HUES6 (cell line): ENCODE measurements at regions not wholly inside any gene's neighbourhood (a gene's known extent, or its start where the extent isn't known, plus 50 kb on each side); places are given as distances from the start of the nearest gene placed in this dataset.

Source experiments
- H3K27ac ChIP-seq: 2 replicates; pipeline ENCODE4 v1.7.0; 2013; ENCODE audit warnings: low read depth, mild to moderate bottlenecking, low read length, inconsistent platforms
- H3K27me3 ChIP-seq: 2 replicates; pipeline ENCODE4 v1.6.1; 2013; ENCODE audit warnings: low read length; ENCODE audit not compliant: control insufficient read depth, insufficient read depth
- H3K36me3 ChIP-seq: 2 replicates; pipeline ENCODE4 v1.6.1; 2013; ENCODE audit warnings: low read length; ENCODE audit not compliant: control insufficient read depth, insufficient read depth
- H3K4me1 ChIP-seq: 2 replicates; pipeline ENCODE4 v1.6.1; 2013; ENCODE audit warnings: low read length; ENCODE audit not compliant: control insufficient read depth, insufficient read depth
- H3K4me3 ChIP-seq: 2 replicates; pipeline ENCODE4 v1.5.1; 2013; ENCODE audit warnings: low read depth, low read length
- H3K9ac ChIP-seq: one replicate; pipeline ENCODE4 v1.6.1; 2013; ENCODE audit warnings: mild to moderate bottlenecking, low read length
- H3K9me3 ChIP-seq: 2 replicates; pipeline ENCODE4 v1.6.1; 2013; ENCODE audit warnings: low read depth, low read length; ENCODE audit not compliant: control insufficient read depth, insufficient read depth

DNA sequence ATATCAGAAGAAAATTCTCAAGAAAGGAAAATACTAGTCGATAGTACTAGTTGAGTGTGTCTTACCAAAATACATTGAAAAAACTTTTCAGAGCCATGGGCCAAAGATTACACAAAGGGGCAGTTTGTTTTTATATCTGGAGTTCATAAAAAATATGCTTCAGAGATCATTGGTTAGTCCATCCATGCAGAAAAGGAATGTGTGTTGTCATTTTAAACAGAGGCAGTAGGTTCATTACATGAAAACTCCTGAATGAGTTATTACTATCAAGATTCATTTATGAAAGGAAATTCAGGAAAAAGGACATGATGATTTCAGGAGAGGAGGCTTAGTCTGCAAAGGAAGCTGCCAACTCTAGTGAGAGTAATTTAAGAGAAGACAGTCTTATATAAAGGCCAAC is 354.8 kb downstream of the AEBP2 start:
- no peaks in the 10 kb centered on the region for H3K4me1 ChIP-seq

DNA sequence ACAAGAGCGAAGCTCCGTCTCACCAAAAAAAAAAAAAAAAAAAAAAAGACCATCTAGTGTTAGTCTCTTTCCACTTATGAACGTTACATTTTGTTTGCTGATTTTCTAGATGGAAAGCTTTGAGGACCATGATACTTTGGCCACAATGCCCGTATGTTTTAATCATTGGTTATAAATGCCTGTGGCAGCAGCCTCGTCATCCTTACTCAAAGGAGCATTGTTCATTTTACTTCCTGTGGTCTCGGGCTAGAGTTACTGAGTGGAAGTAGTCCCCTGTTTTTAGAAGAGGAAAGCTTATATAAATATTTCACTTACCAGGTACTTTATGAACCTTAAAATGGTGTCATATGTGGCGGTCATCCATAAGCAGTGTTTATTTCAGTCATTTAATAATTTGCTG is 359.9 kb downstream of the AEBP2 start:
- Histone ChIP-seq H3K9ac (no peak overlapping the region), H3K27me3 (no peaks in the 10 kb centered on the region), H3K4me1 (no peaks in the 10 kb centered on the region), H3K27ac (no peak overlapping the region), H3K36me3 (no peaks in the 10 kb centered on the region), H3K4me3 (no peak overlapping the region), H3K9me3 (no peaks in the 10 kb centered on the region)

More for the DNA sequence above, 354.8 kb downstream of the AEBP2 start:
- no peaks in the 10 kb centered on the region for H3K9me3 ChIP-seq
- no peak overlapping the region for H3K4me3 ChIP-seq
- no peak overlapping the region for H3K27ac ChIP-seq
- H3K36me3 ChIP-seq = no peaks in the 10 kb centered on the region
- no peaks in the 10 kb centered on the region for H3K27me3 ChIP-seq
- H3K9ac ChIP-seq = no peak overlapping the region

DNA sequence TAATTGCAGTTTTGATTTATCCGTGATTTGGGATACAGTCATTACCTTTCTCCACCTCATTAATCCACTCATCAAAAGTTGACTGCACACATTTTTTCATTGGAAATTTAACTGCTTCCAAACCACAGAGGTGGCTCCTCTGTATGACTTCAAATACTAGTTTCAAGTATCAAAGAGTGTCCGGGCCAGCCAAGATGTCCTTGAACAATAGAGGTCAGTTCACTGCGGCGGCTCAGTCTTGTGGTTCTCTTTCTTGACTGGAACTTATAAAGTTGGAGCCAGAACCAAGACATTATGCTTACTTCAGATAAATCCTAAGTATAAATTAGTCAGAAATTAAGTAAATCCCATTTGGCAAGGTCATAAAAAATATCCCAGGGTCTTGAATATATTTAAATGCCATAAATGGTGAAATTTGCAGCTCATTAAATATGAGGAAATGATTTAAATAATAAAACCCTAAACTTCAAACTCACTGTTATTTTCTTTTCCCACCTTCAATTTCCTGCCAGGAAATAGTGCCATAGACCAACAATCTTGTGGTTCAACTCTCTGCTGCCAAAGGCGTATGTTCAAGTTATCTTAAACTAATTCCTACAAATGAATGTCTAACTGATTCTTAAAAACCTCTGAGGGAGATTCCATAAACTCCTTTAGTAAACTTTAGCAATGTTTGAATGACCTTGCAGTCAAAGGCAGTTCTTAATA is 360.8 kb downstream of the AEBP2 start:
- no peak overlapping the region for H3K4me3 ChIP-seq
- no peak overlapping the region for H3K9ac ChIP-seq
- H3K36me3 ChIP-seq = no peaks in the 10 kb centered on the region
- H3K27ac ChIP-seq = no peak overlapping the region
- no peaks in the 10 kb centered on the region for H3K9me3 ChIP-seq
- H3K4me1 ChIP-seq = no peaks in the 10 kb centered on the region
- no peaks in the 10 kb centered on the region for H3K27me3 ChIP-seq

DNA sequence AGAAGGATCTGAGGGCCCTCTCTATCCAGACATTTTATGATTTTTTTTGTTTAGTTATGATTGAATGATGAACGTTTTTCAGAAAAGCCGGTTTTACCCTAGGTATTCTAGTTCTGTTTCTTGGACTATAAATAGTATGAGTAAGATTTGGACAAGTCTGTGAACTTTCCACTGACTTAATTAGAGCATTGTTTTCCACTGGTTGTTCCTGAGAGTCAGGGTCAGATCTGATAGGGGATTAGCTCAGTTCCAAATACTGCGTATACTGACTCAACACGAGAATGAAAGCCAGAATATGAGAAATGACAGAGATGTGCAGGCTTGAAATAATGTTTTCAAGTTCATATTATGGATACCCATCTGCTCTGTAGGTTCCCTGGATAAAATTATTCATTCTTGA is 361.6 kb downstream of the AEBP2 start:
- Histone ChIP-seq H3K9ac (no peak overlapping the region), H3K36me3 (no peaks in the 10 kb centered on the region), H3K4me1 (no peaks in the 10 kb centered on the region), H3K27me3 (no peaks in the 10 kb centered on the region), H3K4me3 (no peak overlapping the region), H3K9me3 (no peaks in the 10 kb centered on the region), H3K27ac (no peak overlapping the region)

DNA sequence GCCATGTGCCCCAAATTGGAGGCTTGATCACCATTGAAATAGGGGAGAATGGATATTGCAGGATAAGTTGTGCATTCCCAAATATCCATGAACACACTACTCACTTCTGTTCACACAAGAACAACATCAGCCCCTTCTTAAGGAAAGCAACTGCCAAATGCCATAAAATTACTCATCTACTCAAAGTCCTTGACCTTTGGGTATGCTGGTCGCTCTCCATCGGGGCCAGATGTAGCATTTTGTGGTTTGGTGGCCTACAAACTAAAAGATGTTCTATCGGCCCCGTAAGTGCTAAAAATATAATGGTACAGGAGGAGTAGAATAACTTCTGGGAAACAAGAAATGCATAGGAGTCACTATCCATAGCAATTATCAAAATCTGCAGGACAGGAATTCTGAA is 362.6 kb downstream of the AEBP2 start:
- Histone ChIP-seq H3K4me1 (no peaks in the 10 kb centered on the region), H3K4me3 (no peak overlapping the region), H3K9ac (no peak overlapping the region), H3K36me3 (no peaks in the 10 kb centered on the region), H3K9me3 (no peaks in the 10 kb centered on the region), H3K27me3 (no peaks in the 10 kb centered on the region), H3K27ac (no peak overlapping the region)

DNA sequence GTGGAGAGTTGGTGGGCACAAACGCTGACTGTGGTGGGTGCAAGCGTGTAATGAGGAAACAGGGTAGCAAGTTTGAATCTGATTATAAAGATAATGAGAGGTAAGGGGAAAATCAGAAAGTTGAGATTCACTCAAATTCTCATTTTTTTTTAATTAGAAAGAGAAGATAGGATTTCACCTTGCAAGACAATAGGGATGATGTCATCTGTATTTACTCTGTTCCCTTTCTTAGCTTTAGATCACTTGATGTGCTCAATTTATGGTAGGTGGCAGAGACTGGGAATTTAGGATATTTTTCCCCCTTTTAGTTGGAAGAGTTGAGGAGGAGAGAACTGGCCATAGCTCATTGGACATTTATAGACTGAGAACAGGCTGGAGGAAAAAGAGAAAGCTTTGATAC is 363.6 kb downstream of the AEBP2 start:
- no peak overlapping the region for H3K27ac ChIP-seq
- H3K9ac ChIP-seq = no peak overlapping the region
- no peaks in the 10 kb centered on the region for H3K36me3 ChIP-seq
- no peaks in the 10 kb centered on the region for H3K9me3 ChIP-seq
- no peaks in the 10 kb centered on the region for H3K4me1 ChIP-seq
- no peaks in the 10 kb centered on the region for H3K27me3 ChIP-seq
- no peak overlapping the region for H3K4me3 ChIP-seq

DNA sequence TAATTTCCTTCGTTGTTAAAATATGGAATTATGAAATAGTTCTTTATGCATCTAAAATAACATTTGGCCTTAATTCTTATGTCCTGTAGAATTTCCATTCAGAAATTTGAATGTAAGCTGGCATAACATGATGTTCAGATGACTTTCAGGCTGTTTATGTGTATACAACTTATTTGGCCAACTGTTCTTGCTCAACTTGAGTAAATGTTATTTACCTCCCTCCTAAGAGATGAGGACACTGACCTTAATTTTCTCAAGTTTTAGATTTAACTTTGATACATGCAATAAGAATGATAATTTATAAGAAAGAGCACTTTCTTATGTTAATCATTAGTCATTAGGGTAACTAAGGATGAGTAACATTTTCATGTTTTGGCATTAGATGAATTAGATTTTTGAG is 365.4 kb downstream of the AEBP2 start:
- Histone ChIP-seq H3K36me3 (no peaks in the 10 kb centered on the region), H3K27ac (no peak overlapping the region)

DNA sequence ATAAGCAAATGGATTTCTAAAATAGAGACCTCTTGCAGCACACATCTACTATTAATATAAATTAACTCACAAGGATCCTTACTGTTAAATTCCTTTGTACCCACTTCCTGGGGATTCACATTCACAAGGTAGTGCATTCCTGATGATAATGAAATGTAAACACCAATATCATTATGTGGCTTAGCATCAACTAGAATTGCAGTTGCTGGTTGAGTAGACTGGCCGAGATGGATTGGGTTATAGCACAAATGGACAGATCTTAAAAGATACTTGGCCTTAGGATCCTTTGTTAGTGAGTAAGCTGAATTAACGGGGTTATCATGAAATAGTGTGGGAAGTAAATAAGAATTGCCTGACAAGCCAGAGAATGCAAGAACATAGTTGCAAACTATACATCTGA is 369.1 kb downstream of the AEBP2 start:
- H3K4me1 ChIP-seq = no peaks in the 10 kb centered on the region
- H3K27me3 ChIP-seq = no peaks in the 10 kb centered on the region
- H3K36me3 ChIP-seq = no peaks in the 10 kb centered on the region
- H3K4me3 ChIP-seq = no peak overlapping the region
- no peak overlapping the region for H3K9ac ChIP-seq
- peaks cover 4% of the 10 kb centered on the region; the same call in 1 of the 2 replicates for H3K9me3 ChIP-seq
- H3K27ac ChIP-seq = no peak overlapping the region

More for the DNA sequence above, 365.4 kb downstream of the AEBP2 start:
- H3K9ac ChIP-seq = no peak overlapping the region
- no peak overlapping the region for H3K4me3 ChIP-seq
- H3K4me1 ChIP-seq = no peaks in the 10 kb centered on the region
- no peaks in the 10 kb centered on the region for H3K27me3 ChIP-seq
- H3K9me3 ChIP-seq = no peaks in the 10 kb centered on the region

DNA sequence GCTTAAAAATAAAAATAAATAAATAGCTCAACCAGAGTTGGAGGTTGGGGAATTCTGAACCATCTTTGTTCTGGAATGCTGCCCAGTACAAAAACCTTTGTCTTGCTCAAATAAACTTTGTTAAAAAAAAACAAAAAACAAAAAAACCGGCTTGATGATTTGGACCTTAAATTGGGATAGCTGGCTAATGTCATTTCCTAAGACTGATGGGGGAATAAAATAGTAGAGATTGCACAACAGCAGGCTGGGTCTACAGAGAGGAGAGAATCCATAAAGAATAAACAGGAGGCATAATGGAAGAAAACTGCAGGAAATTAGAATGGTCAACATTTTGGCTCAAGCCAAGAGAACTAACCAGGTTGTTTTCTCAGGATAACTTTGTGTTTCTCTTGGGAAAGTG is 370.9 kb downstream of the AEBP2 start:
- H3K36me3 ChIP-seq = no peaks in the 10 kb centered on the region
- no peaks in the 10 kb centered on the region for H3K4me1 ChIP-seq
- no peak overlapping the region for H3K9ac ChIP-seq
- peaks cover 15% of the 10 kb centered on the region for H3K9me3 ChIP-seq
- no peaks in the 10 kb centered on the region for H3K27me3 ChIP-seq
- no peak overlapping the region for H3K27ac ChIP-seq
- H3K4me3 ChIP-seq = no peak overlapping the region

DNA sequence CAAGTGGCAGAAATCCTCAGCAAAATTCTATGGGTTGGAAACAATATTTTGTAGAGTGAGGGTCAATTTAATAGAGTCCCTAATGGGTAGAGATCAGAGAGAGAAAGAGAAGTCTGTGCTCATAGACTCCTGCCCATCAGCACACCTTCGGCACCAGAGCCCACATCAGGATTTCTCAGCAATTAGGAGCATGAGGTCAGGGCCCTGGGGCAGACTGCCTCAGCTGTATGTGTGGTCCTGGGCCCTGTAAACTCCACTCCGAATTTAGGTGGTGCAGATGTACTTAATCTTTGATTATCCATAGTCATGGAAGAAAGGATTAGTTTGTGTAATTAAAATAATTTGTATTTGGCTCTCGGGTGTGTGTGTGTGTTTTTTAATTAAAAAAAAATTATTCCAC is 372.6 kb downstream of the AEBP2 start:
- Histone ChIP-seq H3K9me3 (peaks cover 15% of the 10 kb centered on the region), H3K27me3 (no peaks in the 10 kb centered on the region), H3K4me3 (no peak overlapping the region), H3K4me1 (no peaks in the 10 kb centered on the region), H3K9ac (no peak overlapping the region), H3K27ac (no peak overlapping the region), H3K36me3 (no peaks in the 10 kb centered on the region)

DNA sequence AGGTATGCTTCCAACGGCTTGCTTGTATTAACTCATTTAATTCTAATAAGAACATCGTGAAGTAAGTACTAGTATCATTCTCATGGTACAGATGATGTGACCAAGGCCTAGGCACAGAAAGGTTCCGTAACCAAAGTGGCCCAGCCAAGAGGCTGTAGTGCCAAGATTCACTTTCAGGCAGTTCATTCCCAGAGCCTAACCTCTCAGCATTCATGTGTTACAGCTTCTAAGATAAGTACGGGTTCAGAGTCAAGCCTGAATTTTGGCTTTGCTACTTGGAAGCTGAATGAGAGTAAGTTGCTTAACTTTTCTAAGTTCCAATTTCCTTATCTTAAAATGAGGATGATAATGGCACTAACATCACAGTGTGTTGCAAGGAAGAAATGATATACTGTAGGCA is 379.9 kb downstream of the AEBP2 start:
- Histone ChIP-seq H3K27ac (no peak overlapping the region), H3K4me1 (no peaks in the 10 kb centered on the region), H3K27me3 (no peaks in the 10 kb centered on the region), H3K4me3 (no peak overlapping the region), H3K36me3 (no peaks in the 10 kb centered on the region), H3K9me3 (peaks cover 3% of the 10 kb centered on the region), H3K9ac (no peak overlapping the region)
